K562 (cell line): ENCODE measurements at regions not wholly inside any gene's neighbourhood (a gene's known extent, or its start where the extent isn't known, plus 50 kb on each side); places are given as distances from the start of the nearest gene placed in this dataset.

Experiments used
- CHD2 ChIP-seq: IDR thresholded peaks from 2 replicates; pipeline ENCODE4 v1.6.1; 2011; ENCODE audit warnings: low read depth, low read length
- ELF2 ChIP-seq: fragments of 250-450 bp; sonication (Bioruptor Pico); IDR thresholded peaks from 2 replicates; pipeline ENCODE4 v1.5.0; 2021; ENCODE audit warnings: mild to moderate bottlenecking
- ETV5 ChIP-seq: sonication (generic); formaldehyde crosslinking; IDR thresholded peaks from 2 replicates; pipeline ENCODE4 v1.4.0; 2020; ENCODE audit warnings: low read depth, mild to moderate bottlenecking, missing genetic modification reagents
- IRF9 ChIP-seq: fragments of 450-650 bp; IDR thresholded peaks from 2 replicates; pipeline ENCODE4 v1.6.1; 2016; ENCODE audit warnings: missing biosample characterization, missing genetic modification characterization
- KAT8 ChIP-seq: fragments of 450-650 bp; IDR thresholded peaks from 2 replicates; pipeline ENCODE4 v1.6.1; 2016; ENCODE audit warnings: low read depth, mild to moderate bottlenecking
- REST ChIP-seq, 2 experiments: fragments of 450-650 bp; formaldehyde crosslinking in 1 of 2; IDR thresholded peaks; 2 replicates each; pipeline versions ENCODE4 v1.4.0 to v1.6.1; 2014 to 2020; ENCODE audit warnings: mild to moderate bottlenecking in 2 of 2, borderline replicate concordance in 1 of 2, low read depth in 1 of 2
- SMC3 ChIP-seq: conservative IDR thresholded peaks from 2 replicates; pipeline ENCODE4 v1.6.1; 2011; ENCODE audit warnings: low read depth, low read length, improper control_type of control experiment; ENCODE audit not compliant: insufficient read depth
- USF1 ChIP-seq: sonication (generic); formaldehyde crosslinking; IDR thresholded peaks from 2 replicates; pipeline ENCODE4 v1.9.0; 2022; ENCODE audit warnings: mild to moderate bottlenecking, missing genetic modification reagents
- ZNF609 ChIP-seq: sonication (generic); formaldehyde crosslinking; IDR thresholded peaks from 2 replicates; pipeline ENCODE4 v1.8.1; 2023; ENCODE audit warnings: missing genetic modification reagents, mild to moderate bottlenecking, borderline replicate concordance

GRCh38 chr10:62577076-62577475, 202.9 kb downstream of the ZNF365 start (continued):
- TF ChIP-seq REST (IDR thresholded peaks at IDR 0.05; ENCODE audit: borderline replicate concordance) = no peak
- TF ChIP-seq REST (CRISPR knock-in tag; IDR thresholded peaks at IDR 0.05; ENCODE audit: low read depth) = no peak
- no peak for TF ChIP-seq USF1
- no peak for TF ChIP-seq KAT8
- no peak for TF ChIP-seq CHD2
- TF ChIP-seq SMC3 = no peak
- no peak for TF ChIP-seq ZNF609 (CRISPR knock-in tag)
- no peak for TF ChIP-seq IRF9 (tag)
- TF ChIP-seq ETV5 (CRISPR knock-in tag) = no peak
- no peak for TF ChIP-seq ELF2 (CRISPR knock-in tag)
